ENCODE measurements at regions not wholly inside any gene's neighbourhood (a gene's known extent, or its start where the extent isn't known, plus 50 kb on each side); places are given as distances from the start of the nearest gene placed in this dataset.

DNA sequence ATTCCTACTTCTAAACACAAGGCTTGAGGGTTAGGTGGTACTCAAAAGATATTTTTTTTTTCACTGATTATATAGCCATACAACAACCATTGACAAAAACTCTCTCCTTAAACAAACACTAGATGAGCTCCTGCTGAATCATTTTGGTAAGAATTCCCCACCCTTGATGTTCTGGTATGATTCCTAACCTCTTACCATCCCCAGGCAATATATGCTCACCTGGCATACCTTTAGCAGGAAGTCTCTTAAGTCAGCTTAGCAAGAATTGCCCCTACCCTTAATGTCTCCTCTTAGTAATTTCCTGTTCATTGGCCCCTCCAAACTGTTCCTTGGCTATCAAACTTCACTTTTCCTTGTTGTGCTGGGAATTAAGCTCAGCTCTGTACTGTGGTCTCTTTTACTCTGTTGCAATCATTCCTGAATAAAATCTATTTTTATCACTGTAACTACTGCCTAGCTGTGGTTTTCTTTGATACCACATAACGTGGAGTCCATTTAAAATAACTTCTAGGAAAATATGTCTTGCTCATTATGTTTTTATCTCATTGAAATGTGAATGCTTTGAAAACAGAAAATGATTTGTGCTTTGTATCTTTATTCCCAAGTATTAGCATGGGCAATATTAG is 712.6 kb downstream of the SLC16A7 start:
- no peak for TF ChIP-seq CTCF (conservative IDR thresholded peaks at IDR 0.05 in 1 of 2, IDR thresholded peaks at IDR 0.05 in 1 of 2; ENCODE audit: extremely low read depth in 1 of 2, insufficient read depth in 1 of 2, low read depth in 1 of 2, low read length in 2 of 2)
- TF ChIP-seq EZH2 (IDR thresholded peaks at IDR 0.05; ENCODE audit: borderline replicate concordance, low read length) = no peak

Measured in mammary epithelial cell (primary cell).